OCI-LY7 (cell line): ENCODE measurements at regions not wholly inside any gene's neighbourhood (a gene's known extent, or its start where the extent isn't known, plus 50 kb on each side); places are given as distances from the start of the nearest gene placed in this dataset.

Source experiments
- BruUV-seq: library from RNA; stranded (reverse); fragments of 400-500 nt; replicated peaks from 2 replicates; lab custom pipeline; 2021; lab: Mats Ljungman, UMichigan
- CTCF ChIA-PET: fragments of 300-600 bp; sonication (Branson Sonifier 250); formaldehyde crosslinking; loops from one replicate; lab custom pipeline; 2022; ENCODE audit warnings: antibody characterized with exemption; ENCODE audit not compliant: unreplicated experiment; lab: Charles Lee
- POLR2A ChIA-PET: fragments of 300-600 bp; sonication (Branson Sonifier 250); formaldehyde crosslinking; loops from one replicate; lab custom pipeline; 2022; ENCODE audit warnings: antibody characterized with exemption; lab: Charles Lee
- DNase-seq: peaks from one replicate; pipeline ENCODE4 v3.0.0-alpha.2; 2015; ENCODE audit warnings: low spot score
- H2AFZ ChIP-seq: fragments of 200-600 bp; sonication (generic), shearing (Covaris generic); 2 replicates; pipeline ENCODE4 v1.6.1; 2014; ENCODE audit warnings: mild to moderate bottlenecking, antibody characterized with exemption, low read length, moderate library complexity
- H3K27ac ChIP-seq: fragments of 200-600 bp; sonication (generic); 2 replicates; pipeline ENCODE4 v1.5.1; 2014; ENCODE audit warnings: mixed run types, low read depth, mild to moderate bottlenecking, moderate library complexity, low read length, inconsistent platforms; ENCODE audit not compliant: poor library complexity, severe bottlenecking
- H3K36me3 ChIP-seq: fragments of 200-600 bp; sonication (generic); 2 replicates; pipeline ENCODE4 v1.6.1; 2014; ENCODE audit warnings: mild to moderate bottlenecking, antibody characterized with exemption, low read length, moderate library complexity, mixed read lengths; ENCODE audit not compliant: insufficient read depth
- H3K4me1 ChIP-seq: fragments of 200-600 bp; sonication (generic); 2 replicates; pipeline ENCODE4 v1.5.1; 2014; ENCODE audit warnings: mild to moderate bottlenecking, low read length; ENCODE audit not compliant: insufficient read depth, poor library complexity, severe bottlenecking
- H3K4me2 ChIP-seq: fragments of 200-600 bp; sonication (generic); 2 replicates; pipeline ENCODE4 v1.6.1; 2014; ENCODE audit warnings: mild to moderate bottlenecking, low read length
- H3K4me3 ChIP-seq: fragments of 200-600 bp; sonication (generic); 2 replicates; pipeline ENCODE4 v1.5.1; 2014; ENCODE audit warnings: mild to moderate bottlenecking, low read depth, low read length; ENCODE audit not compliant: poor library complexity, severe bottlenecking
- H3K79me2 ChIP-seq: fragments of 200-600 bp; sonication (generic); 2 replicates; pipeline ENCODE4 v1.6.1; 2016; ENCODE audit warnings: low read depth, mild to moderate bottlenecking, low read length, moderate library complexity, mixed read lengths; ENCODE audit not compliant: insufficient read depth
- H3K9me2 ChIP-seq: fragments of 200-600 bp; sonication (generic); 2 replicates; pipeline ENCODE4 v1.6.1; 2016; ENCODE audit warnings: mild to moderate bottlenecking, low read length, mixed read lengths; ENCODE audit not compliant: insufficient read depth
- H3K9me3 ChIP-seq: fragments of 200-600 bp; sonication (generic); 2 replicates; pipeline ENCODE4 v1.6.1; 2014; ENCODE audit warnings: mild to moderate bottlenecking, mixed run types, low read length, mixed read lengths
- H4K20me1 ChIP-seq: fragments of 200-600 bp; sonication (generic); 2 replicates; pipeline ENCODE4 v1.6.1; 2014; ENCODE audit warnings: mild to moderate bottlenecking, antibody characterized with exemption, low read length, moderate library complexity, mixed read lengths; ENCODE audit not compliant: insufficient read depth
- EZH2phosphoT487 ChIP-seq: fragments of 200-600 bp; sonication (generic); IDR thresholded peaks from 2 replicates; pipeline ENCODE4 v1.6.1; 2018; ENCODE audit warnings: low read depth, borderline replicate concordance, mild to moderate bottlenecking, mixed run types, antibody characterized with exemption, low read length, moderate library complexity, mixed read lengths
- intact Hi-C: fragments of 100-400 bp; cut with micrococcal nuclease; formaldehyde crosslinking; loops from one replicate; pipeline ENCODE4 v1.10.0; 2022; ENCODE audit not compliant: unreplicated experiment
- TF ChIP-seq, protein P1 (sequence below): fragments of 200-600 bp; sonication (generic); conservative IDR thresholded peaks from 2 replicates; pipeline ENCODE4 v1.5.1; 2014; ENCODE audit warnings: mild to moderate bottlenecking, antibody characterized with exemption, low read length, moderate library complexity, mixed read lengths

DNA sequence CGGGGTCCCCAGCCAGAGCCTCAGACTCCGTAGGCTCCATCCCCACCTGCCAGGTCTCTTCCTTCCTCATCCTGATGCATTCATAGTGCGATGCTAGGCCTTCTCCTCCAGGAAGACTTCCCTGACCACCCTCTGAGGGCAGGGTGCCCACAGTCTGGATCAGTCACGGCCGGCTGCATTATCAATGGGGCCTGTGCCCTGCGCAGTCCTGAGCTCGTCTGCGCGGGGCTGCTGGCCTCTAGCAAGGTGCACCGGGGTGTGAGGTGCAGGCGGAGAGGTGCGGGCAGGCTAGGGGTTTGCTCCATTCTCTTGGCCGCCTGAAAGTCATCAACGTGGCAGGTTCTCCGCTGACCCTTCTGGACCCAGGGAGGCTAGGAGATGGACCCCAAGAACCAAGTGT is 56.9 kb upstream of the ACSF3 start:
- H3K27ac ChIP-seq: no peak overlapping the region
- BruUV-seq: no TSS peak
- intact Hi-C loops: no loop called here
- DNase-seq: no peak
- H2AFZ ChIP-seq: no peak overlapping the region
- H3K79me2 ChIP-seq: no peaks in the 10 kb centered on the region
- no peaks in the 10 kb centered on the region for H3K9me2 ChIP-seq
- ChIA-PET CTCF (no interaction called here), POLR2A (no interaction called here)
- TF ChIP-seq, protein P1, sequence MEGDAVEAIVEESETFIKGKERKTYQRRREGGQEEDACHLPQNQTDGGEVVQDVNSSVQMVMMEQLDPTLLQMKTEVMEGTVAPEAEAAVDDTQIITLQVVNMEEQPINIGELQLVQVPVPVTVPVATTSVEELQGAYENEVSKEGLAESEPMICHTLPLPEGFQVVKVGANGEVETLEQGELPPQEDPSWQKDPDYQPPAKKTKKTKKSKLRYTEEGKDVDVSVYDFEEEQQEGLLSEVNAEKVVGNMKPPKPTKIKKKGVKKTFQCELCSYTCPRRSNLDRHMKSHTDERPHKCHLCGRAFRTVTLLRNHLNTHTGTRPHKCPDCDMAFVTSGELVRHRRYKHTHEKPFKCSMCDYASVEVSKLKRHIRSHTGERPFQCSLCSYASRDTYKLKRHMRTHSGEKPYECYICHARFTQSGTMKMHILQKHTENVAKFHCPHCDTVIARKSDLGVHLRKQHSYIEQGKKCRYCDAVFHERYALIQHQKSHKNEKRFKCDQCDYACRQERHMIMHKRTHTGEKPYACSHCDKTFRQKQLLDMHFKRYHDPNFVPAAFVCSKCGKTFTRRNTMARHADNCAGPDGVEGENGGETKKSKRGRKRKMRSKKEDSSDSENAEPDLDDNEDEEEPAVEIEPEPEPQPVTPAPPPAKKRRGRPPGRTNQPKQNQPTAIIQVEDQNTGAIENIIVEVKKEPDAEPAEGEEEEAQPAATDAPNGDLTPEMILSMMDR: no peak
- TF ChIP-seq EZH2phosphoT487: no peak
- no peaks in the 10 kb centered on the region for H3K9me3 ChIP-seq
- no peaks in the 10 kb centered on the region for H3K36me3 ChIP-seq
- H3K4me3 ChIP-seq: no peak overlapping the region
- H4K20me1 ChIP-seq: no peaks in the 10 kb centered on the region
- no peak overlapping the region for H3K4me2 ChIP-seq
- peaks cover 44% of the 10 kb centered on the region for H3K4me1 ChIP-seq

DNA sequence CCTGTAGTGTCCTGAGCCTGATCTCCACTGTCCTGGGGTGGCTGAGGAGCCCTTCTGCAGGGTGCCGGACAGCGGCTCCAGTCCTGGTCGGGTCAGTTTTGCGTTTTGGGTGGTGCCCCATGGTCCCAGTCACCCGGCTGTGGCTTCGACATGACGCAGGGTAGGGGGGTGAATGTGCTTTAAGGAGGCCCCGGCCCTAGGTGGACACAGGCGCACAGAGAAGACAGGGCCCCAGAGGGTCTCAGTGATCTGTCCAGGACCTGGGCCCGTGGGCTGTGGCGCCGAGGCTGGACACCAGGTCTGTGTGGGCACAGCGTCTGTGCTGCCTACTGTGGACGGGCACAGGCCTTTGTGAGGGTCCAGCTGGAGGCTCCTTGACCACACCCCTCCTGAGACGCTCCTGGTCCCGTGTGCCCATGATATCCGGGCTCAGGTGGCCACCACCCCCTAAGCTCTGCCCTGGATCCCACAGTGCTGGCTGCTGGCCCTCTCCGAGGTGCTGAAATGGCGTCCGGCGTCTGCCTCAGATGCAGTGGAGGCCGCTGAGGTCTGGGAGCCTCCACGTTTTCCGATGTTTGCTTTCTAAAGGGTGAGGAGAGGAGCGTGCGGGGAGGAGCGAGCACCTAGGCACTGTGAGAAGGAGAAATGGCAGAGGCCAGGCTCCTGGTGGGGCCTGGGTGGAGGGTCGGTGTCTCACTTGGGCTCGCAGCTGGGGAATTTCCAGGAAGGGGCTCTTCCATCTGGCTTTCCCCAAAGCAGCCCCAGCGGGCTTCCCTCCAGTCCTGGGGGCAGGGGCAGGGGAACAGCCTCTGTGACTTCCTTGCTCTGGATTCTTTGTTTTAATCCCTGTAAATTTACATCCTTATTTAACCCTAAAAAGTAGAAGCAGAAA is 56.1 kb upstream of the ACSF3 start:
- H3K4me1 ChIP-seq: peaks cover 37% of the 10 kb centered on the region
- ChIA-PET CTCF (interaction anchor here (1.2 kb wide), 1 partner anchor 10 kb away, joined by 3 read pairs; no protein-coding TSS in a partner anchor), POLR2A (no interaction called here)
- no peak overlapping the region for H3K4me3 ChIP-seq
- H3K4me2 ChIP-seq: peak overlapping the region; percentile 56; the same call in 1 of the 2 replicates
- TF ChIP-seq, protein P1: no peak
- TF ChIP-seq EZH2phosphoT487: no peak
- H3K36me3 ChIP-seq: no peaks in the 10 kb centered on the region
- no peaks in the 10 kb centered on the region for H4K20me1 ChIP-seq
- peak; percentile 43 for DNase-seq
- H3K27ac ChIP-seq: no peak overlapping the region
- intact Hi-C loops: no loop called here
- no TSS peak for BruUV-seq
- H2AFZ ChIP-seq: no peak overlapping the region
- no peaks in the 10 kb centered on the region for H3K9me3 ChIP-seq
- no peaks in the 10 kb centered on the region for H3K9me2 ChIP-seq
- H3K79me2 ChIP-seq: no peaks in the 10 kb centered on the region

DNA sequence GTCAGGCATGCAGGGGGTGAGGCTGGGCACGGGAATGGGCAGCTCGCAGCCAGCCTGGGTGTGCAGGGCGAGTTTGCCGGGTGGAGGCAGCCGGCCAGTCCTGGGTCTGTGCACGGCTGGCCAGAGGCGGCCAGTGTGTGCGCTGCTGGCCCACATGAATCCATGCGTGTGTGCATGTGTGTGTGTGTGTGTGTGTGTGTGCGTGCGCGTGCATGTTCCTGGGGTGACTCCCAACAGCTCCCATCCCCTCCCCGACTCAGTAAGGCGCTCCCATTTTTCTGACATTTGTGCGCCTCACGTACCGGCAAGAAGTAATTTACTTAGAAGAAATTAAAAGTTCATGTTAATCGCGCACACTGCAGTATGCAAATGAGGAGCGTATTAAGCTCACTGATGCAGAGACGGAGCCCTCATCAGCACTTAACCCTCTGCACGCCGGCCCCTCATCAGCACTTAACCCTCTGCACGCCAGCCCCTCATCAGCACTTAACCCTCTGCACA is 55.4 kb upstream of the ACSF3 start:
- no peaks in the 10 kb centered on the region for H3K9me3 ChIP-seq
- peak; percentile 19 for DNase-seq
- H3K27ac ChIP-seq: no peak overlapping the region
- TF ChIP-seq, protein P1: no peak
- TF ChIP-seq EZH2phosphoT487: no peak
- no peaks in the 10 kb centered on the region for H3K79me2 ChIP-seq
- H3K4me3 ChIP-seq: peak overlapping the region; percentile 31
- peaks cover 35% of the 10 kb centered on the region for H3K4me1 ChIP-seq
- H3K9me2 ChIP-seq: no peaks in the 10 kb centered on the region
- H3K36me3 ChIP-seq: no peaks in the 10 kb centered on the region
- BruUV-seq: no TSS peak
- no peak overlapping the region for H2AFZ ChIP-seq
- peak overlapping the region; percentile 56 for H3K4me2 ChIP-seq
- ChIA-PET POLR2A (no interaction called here), CTCF (interaction anchor here (1.2 kb wide), 1 partner anchor 9 kb away, joined by 3 read pairs; no protein-coding TSS in a partner anchor)
- intact Hi-C loops: no loop called here
- H4K20me1 ChIP-seq: no peaks in the 10 kb centered on the region
